ENCODE measurements at regions not wholly inside any gene's neighbourhood (a gene's known extent, or its start where the extent isn't known, plus 50 kb on each side); places are given as distances from the start of the nearest gene placed in this dataset.
"Not testable (repeated sequence)": the region's sequence is repeated elsewhere in the genome, so short reads cannot be mapped to it uniquely, and the experiment has no call there.

DNA sequence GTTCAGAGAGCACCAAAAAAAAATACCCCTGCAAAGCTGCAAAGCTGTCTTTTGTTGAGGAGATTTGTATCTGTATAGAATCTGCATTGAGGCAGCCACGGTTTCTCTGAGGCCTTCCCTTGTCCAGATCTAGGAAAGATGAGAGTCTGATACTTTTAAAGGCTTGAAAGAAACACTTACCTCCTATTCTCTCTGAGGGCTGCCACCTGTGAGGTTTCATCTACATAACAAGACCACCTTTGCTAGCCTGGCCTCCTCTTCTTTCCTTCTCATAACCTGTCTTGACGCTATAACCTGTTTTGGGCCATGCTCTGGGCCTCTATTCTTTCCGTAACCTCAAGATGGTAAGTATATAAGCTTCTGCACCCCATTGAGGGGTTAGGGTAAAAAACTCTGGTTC lies 779.6 kb upstream of the HTR2C start:
- DNase-seq (ENCODE audit: low read depth): no peak
- TF ChIP-seq, protein P1, sequence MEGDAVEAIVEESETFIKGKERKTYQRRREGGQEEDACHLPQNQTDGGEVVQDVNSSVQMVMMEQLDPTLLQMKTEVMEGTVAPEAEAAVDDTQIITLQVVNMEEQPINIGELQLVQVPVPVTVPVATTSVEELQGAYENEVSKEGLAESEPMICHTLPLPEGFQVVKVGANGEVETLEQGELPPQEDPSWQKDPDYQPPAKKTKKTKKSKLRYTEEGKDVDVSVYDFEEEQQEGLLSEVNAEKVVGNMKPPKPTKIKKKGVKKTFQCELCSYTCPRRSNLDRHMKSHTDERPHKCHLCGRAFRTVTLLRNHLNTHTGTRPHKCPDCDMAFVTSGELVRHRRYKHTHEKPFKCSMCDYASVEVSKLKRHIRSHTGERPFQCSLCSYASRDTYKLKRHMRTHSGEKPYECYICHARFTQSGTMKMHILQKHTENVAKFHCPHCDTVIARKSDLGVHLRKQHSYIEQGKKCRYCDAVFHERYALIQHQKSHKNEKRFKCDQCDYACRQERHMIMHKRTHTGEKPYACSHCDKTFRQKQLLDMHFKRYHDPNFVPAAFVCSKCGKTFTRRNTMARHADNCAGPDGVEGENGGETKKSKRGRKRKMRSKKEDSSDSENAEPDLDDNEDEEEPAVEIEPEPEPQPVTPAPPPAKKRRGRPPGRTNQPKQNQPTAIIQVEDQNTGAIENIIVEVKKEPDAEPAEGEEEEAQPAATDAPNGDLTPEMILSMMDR (conservative IDR thresholded peaks at IDR 0.05; ENCODE audit: low read length): no peak
- H3K4me3 ChIP-seq (ENCODE audit: low read length): no peak overlapping the region

DNA sequence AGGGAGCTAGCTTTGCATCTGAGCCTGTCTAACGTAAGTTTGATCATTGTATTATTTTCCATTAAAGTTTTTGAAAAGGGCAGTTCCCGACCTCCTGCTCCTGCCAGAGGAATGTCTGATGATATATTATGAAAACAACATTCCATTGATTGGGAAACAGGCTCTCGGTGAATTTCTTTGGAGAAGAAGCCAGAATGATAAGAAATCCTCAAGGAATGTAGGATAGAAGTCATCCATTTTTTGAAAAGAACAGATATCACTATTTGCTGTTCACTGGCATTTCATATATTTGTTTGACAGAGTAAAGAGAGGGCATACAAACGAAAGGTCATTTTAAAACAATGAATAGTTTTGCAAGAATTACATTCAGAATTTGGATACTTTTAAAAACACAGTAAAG lies 781.0 kb upstream of the HTR2C start:
- TF ChIP-seq, protein P1 (conservative IDR thresholded peaks at IDR 0.05; ENCODE audit: low read length): no peak
- no peak overlapping the region for H3K4me3 ChIP-seq (ENCODE audit: low read length)
- DNase-seq (ENCODE audit: low read depth): no peak

DNA sequence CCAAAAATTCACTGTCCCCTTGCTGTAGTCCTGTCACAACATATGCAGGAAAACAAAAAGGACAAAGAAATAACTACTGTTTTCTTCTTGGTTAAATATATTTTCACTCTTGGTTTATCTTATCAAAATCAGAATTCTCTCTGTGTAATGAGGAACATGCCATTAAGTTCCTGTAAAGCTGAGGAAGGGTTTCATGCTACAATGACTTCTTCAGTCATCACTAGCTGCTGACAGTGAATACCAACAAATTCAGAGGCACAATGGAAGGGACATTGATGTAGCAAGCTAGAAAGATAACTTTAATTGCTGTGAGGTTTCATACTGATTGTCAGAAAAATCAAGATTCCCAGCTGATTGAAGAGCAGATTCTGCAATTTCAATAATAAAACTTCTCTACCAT lies 782.9 kb upstream of the HTR2C start:
- no peak for DNase-seq (ENCODE audit: low read depth)
- TF ChIP-seq, protein P1 (conservative IDR thresholded peaks at IDR 0.05; ENCODE audit: low read length): no peak
- H3K4me3 ChIP-seq (ENCODE audit: low read length): no peak overlapping the region

DNA sequence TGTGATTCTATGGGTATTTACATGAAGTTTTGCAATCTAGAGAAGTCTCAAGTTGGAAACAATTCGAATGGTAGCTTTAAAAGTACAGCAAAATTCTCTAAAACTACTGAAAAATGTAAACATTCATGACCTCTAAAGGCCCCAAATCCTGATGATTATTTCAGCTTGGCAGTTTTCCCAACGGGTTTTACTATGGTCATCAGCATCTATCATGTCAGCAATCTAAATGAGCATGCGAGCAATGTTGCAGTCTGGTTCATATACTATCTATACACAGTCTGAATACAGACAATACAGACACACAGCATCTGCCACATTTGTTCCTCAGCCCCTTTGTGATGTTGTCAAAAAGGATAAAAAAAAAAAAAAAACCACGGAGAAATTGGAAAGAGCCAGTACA lies 790.3 kb upstream of the HTR2C start:
- DNase-seq (ENCODE audit: low read depth): no peak
- H3K4me3 ChIP-seq (ENCODE audit: low read length): no peak overlapping the region
- TF ChIP-seq, protein P1 (conservative IDR thresholded peaks at IDR 0.05; ENCODE audit: low read length): no peak

GRCh38 chrX:113790987-113791386 lies 792.9 kb upstream of the HTR2C start:
- TF ChIP-seq, protein P1 (conservative IDR thresholded peaks at IDR 0.05; ENCODE audit: low read length): no peak
- no peak for DNase-seq (ENCODE audit: low read depth)
- H3K4me3 ChIP-seq (ENCODE audit: low read length): no peak overlapping the region

DNA sequence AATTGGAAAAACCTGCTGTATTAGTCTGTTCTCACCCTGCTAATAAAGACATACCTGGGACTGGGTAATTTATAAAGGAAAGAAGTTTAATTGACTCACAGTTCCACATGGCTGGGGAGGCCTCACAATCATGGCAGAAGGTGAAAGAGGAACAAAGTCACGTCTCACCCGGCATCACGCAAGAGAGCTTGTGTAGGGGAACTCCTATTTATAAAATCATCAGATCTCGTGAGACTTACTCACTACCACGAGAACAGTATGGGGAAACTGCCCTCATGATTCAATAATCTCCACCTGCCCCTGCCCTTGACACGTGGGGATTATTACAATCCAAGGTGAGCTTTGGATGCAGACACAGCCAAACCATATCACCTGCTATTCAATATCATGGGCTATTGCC lies 799.1 kb upstream of the HTR2C start:
- DNase-seq (ENCODE audit: low read depth); H3K4me3 ChIP-seq (ENCODE audit: low read length): not testable (repeated sequence)

DNA sequence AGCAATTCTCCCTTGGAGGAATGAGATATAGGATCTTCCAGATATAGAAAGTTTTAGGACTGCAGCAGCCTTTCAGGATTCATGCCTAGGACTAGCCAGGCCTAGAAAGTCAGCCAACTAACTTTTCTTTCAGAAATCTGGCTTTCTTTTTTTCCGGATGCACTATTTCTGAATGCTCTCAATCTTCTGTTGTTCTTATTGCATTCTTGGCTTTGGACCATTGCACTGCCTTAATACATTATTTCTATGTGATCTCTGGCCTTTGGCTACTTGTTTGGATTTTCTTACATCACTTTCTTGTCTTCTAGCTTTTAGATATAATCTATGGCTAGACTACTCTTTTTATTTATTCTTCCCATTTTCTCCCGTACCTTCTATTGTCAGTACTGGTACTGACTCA lies 813.1 kb upstream of the HTR2C start:
- TF ChIP-seq, protein P1 (conservative IDR thresholded peaks at IDR 0.05; ENCODE audit: low read length): no peak
- H3K4me3 ChIP-seq (ENCODE audit: low read length): no peak overlapping the region
- no peak for DNase-seq (ENCODE audit: low read depth)

- no peak for DNase-seq (ENCODE audit: low read depth)
- no peak overlapping the region for H3K4me3 ChIP-seq (ENCODE audit: low read length)
- TF ChIP-seq, protein P1 (conservative IDR thresholded peaks at IDR 0.05; ENCODE audit: low read length): no peak
Observed at GRCh38 chrX:113770071-113770470, 813.8 kb upstream of the HTR2C start.
